Left lung (tissue), 4 donors: ENCODE measurements at regions not wholly inside any gene's neighbourhood (a gene's known extent, or its start where the extent isn't known, plus 50 kb on each side); places are given as distances from the start of the nearest gene placed in this dataset.

ENCODE experiments used
- ATAC-seq: fragments of 200-7000 bp; cut with Tn5 transposase; one replicate; pipeline ENCODE4 v1.9.1; 2020; ENCODE audit warnings: moderate library complexity
- DNase-seq, 4 donors: peaks; one replicate each; pipeline ENCODE4 v3.0.0-alpha.2; 2013 to 2020
- H3K27ac ChIP-seq, 2 donors: fragments of 200-600 bp; sonication (generic) in 1 of 2; one replicate each; pipeline versions ENCODE4 v1.5.0 to v1.8.0; 2020 to 2021
- H3K27me3 ChIP-seq, 2 donors: fragments of 200-600 bp; sonication (generic) in 1 of 2; one replicate each; pipeline versions ENCODE4 v1.5.0 to v1.8.0; 2020 to 2021
- H3K36me3 ChIP-seq, 2 donors: fragments of 200-600 bp; sonication (generic) in 1 of 2; one replicate each; pipeline versions ENCODE4 v1.5.0 to v1.8.0; 2020 to 2021
- H3K4me1 ChIP-seq, 2 donors: fragments of 200-600 bp; one replicate each; pipeline ENCODE4 v1.8.0; 2021
- H3K4me3 ChIP-seq, 2 donors: fragments of 200-600 bp; sonication (generic) in 1 of 2; one replicate each; pipeline versions ENCODE4 v1.5.0 to v1.8.0; 2020 to 2021; ENCODE audit warnings: mild to moderate bottlenecking in 1 of 2
- H3K9me3 ChIP-seq, 2 donors: fragments of 200-600 bp; sonication (generic) in 1 of 2; one replicate each; pipeline versions ENCODE4 v1.5.0 to v1.8.0; 2020 to 2021
- intact Hi-C, 2 donors: fragments of 100-400 bp; cut with DNase I; formaldehyde crosslinking; loops; one replicate each; pipeline versions ENCODE4 v1.11.2 to v1.14.2; 2022
- TF ChIP-seq, protein P1 (sequence below), 2 donors: fragments of 200-600 bp; sonication (generic) in 1 of 2; IDR thresholded peaks; one replicate each; pipeline versions ENCODE4 v1.5.0 to v1.8.0; 2021; ENCODE audit warnings: antibody characterized with exemption in 2 of 2
- donor health status: DM: no; HTN: yes; CAD: no.
- donor health status: DM: no; HTN: no; CAD: no.

DNA sequence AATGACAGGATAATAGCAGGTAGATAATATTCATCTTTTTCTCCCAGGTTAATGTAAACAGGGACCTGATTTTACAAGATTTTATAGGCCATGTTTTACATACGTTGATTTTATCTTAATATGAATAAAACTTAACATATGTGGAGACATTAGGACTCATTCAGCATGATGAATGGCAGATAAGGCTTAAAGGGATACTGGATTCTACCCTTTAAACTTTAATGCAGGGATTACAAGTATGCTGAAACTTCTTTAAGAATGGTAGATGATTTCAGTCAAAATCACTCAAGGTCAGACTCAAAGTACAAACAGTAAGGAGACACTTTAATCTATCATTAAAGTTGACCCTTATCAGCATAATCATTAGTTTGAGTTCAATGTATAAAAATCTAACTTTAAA, 274.5 kb upstream of the IZUMO3 start:
- H3K36me3 ChIP-seq = no peaks in the 10 kb centered on the region
- intact Hi-C loops = no loop called here
- ATAC-seq = no peak
- no peak for DNase-seq
- no peaks in the 10 kb centered on the region for H3K9me3 ChIP-seq
- no peaks in the 10 kb centered on the region for H3K27me3 ChIP-seq
- TF ChIP-seq, protein P1, sequence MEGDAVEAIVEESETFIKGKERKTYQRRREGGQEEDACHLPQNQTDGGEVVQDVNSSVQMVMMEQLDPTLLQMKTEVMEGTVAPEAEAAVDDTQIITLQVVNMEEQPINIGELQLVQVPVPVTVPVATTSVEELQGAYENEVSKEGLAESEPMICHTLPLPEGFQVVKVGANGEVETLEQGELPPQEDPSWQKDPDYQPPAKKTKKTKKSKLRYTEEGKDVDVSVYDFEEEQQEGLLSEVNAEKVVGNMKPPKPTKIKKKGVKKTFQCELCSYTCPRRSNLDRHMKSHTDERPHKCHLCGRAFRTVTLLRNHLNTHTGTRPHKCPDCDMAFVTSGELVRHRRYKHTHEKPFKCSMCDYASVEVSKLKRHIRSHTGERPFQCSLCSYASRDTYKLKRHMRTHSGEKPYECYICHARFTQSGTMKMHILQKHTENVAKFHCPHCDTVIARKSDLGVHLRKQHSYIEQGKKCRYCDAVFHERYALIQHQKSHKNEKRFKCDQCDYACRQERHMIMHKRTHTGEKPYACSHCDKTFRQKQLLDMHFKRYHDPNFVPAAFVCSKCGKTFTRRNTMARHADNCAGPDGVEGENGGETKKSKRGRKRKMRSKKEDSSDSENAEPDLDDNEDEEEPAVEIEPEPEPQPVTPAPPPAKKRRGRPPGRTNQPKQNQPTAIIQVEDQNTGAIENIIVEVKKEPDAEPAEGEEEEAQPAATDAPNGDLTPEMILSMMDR (IDR thresholded peaks at IDR 0.05) = no peak
- no peak overlapping the region for H3K27ac ChIP-seq
- no peaks in the 10 kb centered on the region for H3K4me1 ChIP-seq
- no peak overlapping the region for H3K4me3 ChIP-seq

DNA sequence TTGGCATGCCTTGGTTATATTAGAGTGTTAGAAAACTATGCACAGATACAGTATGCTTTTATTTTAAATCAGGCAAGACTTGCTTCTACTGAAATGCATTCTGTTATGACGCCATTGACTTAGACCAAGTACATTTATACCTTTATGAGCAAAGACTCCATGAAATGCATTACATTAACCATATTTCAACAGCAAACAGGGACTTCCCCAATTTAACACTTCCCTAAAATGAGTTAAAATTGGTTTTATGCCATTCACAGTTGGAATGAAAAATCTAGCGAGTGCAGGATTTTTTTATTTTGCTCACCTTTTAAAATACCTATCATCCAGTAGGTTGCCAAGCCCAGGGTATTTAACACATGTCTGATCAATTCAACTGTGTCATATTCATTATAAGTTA, 272.1 kb upstream of the IZUMO3 start:
- Histone ChIP-seq H3K4me3 (no peak overlapping the region), H3K4me1 (no peaks in the 10 kb centered on the region), H3K27me3 (no peaks in the 10 kb centered on the region), H3K27ac (no peak overlapping the region), H3K9me3 (no peaks in the 10 kb centered on the region), H3K36me3 (no peaks in the 10 kb centered on the region)
- no peak for DNase-seq
- ATAC-seq = no peak
- intact Hi-C loops = no loop called here
- TF ChIP-seq, protein P1 (IDR thresholded peaks at IDR 0.05) = no peak

DNA sequence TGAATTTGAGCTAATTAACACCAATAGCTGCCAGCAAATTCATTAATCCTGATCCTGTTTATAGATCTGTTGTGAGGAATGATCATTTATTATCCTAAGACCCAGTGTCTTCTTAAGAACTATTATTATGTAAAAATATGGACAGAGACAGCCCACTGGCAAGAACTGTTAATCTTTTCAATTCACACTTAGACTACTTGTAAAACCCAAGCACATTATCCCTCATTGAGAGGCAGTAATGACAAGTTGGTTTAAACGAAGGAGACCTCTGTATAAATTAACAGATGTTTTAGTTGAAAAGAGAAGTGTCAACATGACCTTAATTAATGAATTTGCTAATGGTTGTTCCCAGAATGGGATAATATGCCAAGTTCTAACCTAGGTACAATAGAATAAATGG, 270.3 kb upstream of the IZUMO3 start:
- Histone ChIP-seq H3K36me3 (no peaks in the 10 kb centered on the region), H3K27ac (no peak overlapping the region), H3K27me3 (no peaks in the 10 kb centered on the region), H3K4me3 (no peak overlapping the region), H3K9me3 (no peaks in the 10 kb centered on the region), H3K4me1 (no peaks in the 10 kb centered on the region)
- intact Hi-C loops = no loop called here
- DNase-seq (no peak), ATAC-seq (no peak)
- TF ChIP-seq, protein P1 (IDR thresholded peaks at IDR 0.05) = no peak

DNA sequence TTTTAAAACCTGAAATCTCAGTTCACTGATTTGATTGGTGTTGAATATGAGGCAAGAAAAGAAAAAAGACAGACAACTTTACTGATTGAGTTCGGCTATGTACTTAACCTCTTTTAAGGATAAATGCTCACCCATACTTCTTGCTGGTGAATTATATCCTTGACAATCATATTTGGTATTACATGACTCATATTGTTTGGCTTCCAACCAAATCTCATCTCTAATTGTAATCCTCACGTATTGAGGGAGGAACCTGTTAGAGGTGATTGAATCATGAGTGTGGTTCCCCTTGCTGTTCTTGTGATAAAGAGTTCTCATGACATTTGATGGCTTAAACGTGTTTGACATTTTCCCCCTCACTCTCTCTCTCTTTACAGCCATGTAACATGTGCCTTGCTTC, 255.6 kb upstream of the IZUMO3 start:
- H3K9me3 ChIP-seq = no peaks in the 10 kb centered on the region
- intact Hi-C loops = no loop called here
- no peak for ATAC-seq

DNA sequence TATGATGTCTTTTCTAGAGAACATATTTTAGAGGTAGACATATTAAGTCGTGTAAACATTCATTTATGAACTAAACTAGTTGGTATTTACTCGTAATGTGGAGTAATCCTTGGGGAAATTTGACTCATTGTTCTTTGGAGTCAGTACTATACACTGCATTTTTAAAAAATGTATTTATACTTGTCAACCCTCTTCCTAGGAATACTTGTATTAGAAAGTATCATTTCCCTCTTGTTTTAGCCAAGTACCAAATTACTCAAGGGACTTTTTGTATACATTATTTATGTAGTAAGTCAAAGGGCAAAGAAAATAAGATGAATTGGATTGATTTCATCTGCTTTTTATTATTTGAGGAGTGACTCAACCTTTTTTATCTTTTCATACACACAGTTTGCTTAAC, 248.1 kb upstream of the IZUMO3 start:
- Histone ChIP-seq H3K27ac (no peak overlapping the region), H3K36me3 (no peaks in the 10 kb centered on the region), H3K9me3 (peaks cover 0 to 7% of the 10 kb centered on the region in 2 donors), H3K4me1 (no peaks in the 10 kb centered on the region), H3K27me3 (no peaks in the 10 kb centered on the region), H3K4me3 (no peak overlapping the region)
- intact Hi-C loops = no loop called here
- DNase-seq (no peak), ATAC-seq (no peak)
- TF ChIP-seq, protein P1 (IDR thresholded peaks at IDR 0.05) = no peak

More for the DNA sequence above, 255.6 kb upstream of the IZUMO3 start:
- DNase-seq = no peak
- TF ChIP-seq, protein P1 (IDR thresholded peaks at IDR 0.05) = no peak
- H3K36me3 ChIP-seq = no peaks in the 10 kb centered on the region
- H3K27ac ChIP-seq = no peak overlapping the region
- H3K4me3 ChIP-seq = no peak overlapping the region
- no peaks in the 10 kb centered on the region for H3K27me3 ChIP-seq
- H3K4me1 ChIP-seq = no peaks in the 10 kb centered on the region
